Trophoblast cell (in vitro differentiated cells and primary cell): ENCODE measurements at regions not wholly inside any gene's neighbourhood (a gene's known extent, or its start where the extent isn't known, plus 50 kb on each side); places are given as distances from the start of the nearest gene placed in this dataset.
A peak's percentile ranks its signal among the peaks of the same experiment; 100 is the strongest.

Experiments used
- DNase-seq, 2 donors: peaks; one replicate each; pipeline ENCODE4 v3.0.0-alpha.2; 2016
- H2AFZ ChIP-seq: 2 replicates; pipeline ENCODE4 v1.6.1; 2013; ENCODE audit warnings: low read length, moderate library complexity, mild to moderate bottlenecking; ENCODE audit not compliant: insufficient read depth, poor library complexity
- H2AK5ac ChIP-seq: 2 replicates; pipeline ENCODE4 v1.6.1; 2013; ENCODE audit warnings: mild to moderate bottlenecking, low read length
- H2BK120ac ChIP-seq: 2 replicates; pipeline ENCODE4 v1.6.1; 2013; ENCODE audit warnings: low read length, mild to moderate bottlenecking, moderate library complexity; ENCODE audit not compliant: insufficient read depth, poor library complexity
- H2BK12ac ChIP-seq: 2 replicates; pipeline ENCODE4 v1.6.1; 2013; ENCODE audit warnings: mild to moderate bottlenecking, low read length, moderate library complexity
- H2BK5ac ChIP-seq: 2 replicates; pipeline ENCODE4 v1.6.1; 2013; ENCODE audit warnings: low read length, low read depth, moderate library complexity, mild to moderate bottlenecking; ENCODE audit not compliant: poor library complexity
- H3K14ac ChIP-seq: 2 replicates; pipeline ENCODE4 v1.6.1; 2013; ENCODE audit warnings: mild to moderate bottlenecking, low read length
- H3K18ac ChIP-seq: 2 replicates; pipeline ENCODE4 v1.6.1; 2013; ENCODE audit warnings: mild to moderate bottlenecking, low read length
- H3K23ac ChIP-seq: 2 replicates; pipeline ENCODE4 v1.6.1; 2013; ENCODE audit warnings: low read length
- H3K27ac ChIP-seq: 2 replicates; pipeline ENCODE4 v1.5.1; 2013; ENCODE audit warnings: low read depth, mild to moderate bottlenecking, inconsistent platforms, low read length, moderate library complexity
- H3K27me3 ChIP-seq: 2 replicates; pipeline ENCODE4 v1.6.1; 2013; ENCODE audit warnings: inconsistent platforms, mild to moderate bottlenecking, low read length, moderate library complexity; ENCODE audit not compliant: insufficient read depth
- H3K36me3 ChIP-seq, 2 experiments: 1 replicate in 1 of 2; 2 replicates in 1 of 2; pipeline ENCODE4 v1.6.1; 2013; ENCODE audit warnings: low read length in 2 of 2, mild to moderate bottlenecking in 2 of 2, moderate library complexity in 1 of 2; ENCODE audit not compliant: insufficient read depth in 2 of 2, control insufficient read depth in 1 of 2
- H3K4ac ChIP-seq: 2 replicates; pipeline ENCODE4 v1.6.1; 2013; ENCODE audit warnings: low read depth, mild to moderate bottlenecking, low read length, moderate library complexity
- H3K4me1 ChIP-seq, 2 experiments: 1 replicate in 1 of 2; 2 replicates in 1 of 2; pipeline ENCODE4 v1.6.1; 2013; ENCODE audit warnings: low read length in 2 of 2, mild to moderate bottlenecking in 2 of 2, moderate library complexity in 1 of 2; ENCODE audit not compliant: insufficient read depth in 2 of 2, control insufficient read depth in 1 of 2
- H3K4me2 ChIP-seq: 2 replicates; pipeline ENCODE4 v1.6.1; 2013; ENCODE audit warnings: inconsistent platforms, mild to moderate bottlenecking, low read length, moderate library complexity
- H3K4me3 ChIP-seq: 2 replicates; pipeline ENCODE4 v1.5.1; 2013; ENCODE audit warnings: mild to moderate bottlenecking, low read depth, low read length, inconsistent platforms
- H3K79me1 ChIP-seq: one replicate; pipeline ENCODE4 v1.6.1; 2013; ENCODE audit warnings: low read length
- H3K79me2 ChIP-seq: 2 replicates; pipeline ENCODE4 v1.6.1; 2013; ENCODE audit warnings: low read length, mild to moderate bottlenecking; ENCODE audit not compliant: control insufficient read depth, insufficient read depth, poor library complexity
- H3K9ac ChIP-seq: 2 replicates; pipeline ENCODE4 v1.6.1; 2013; ENCODE audit warnings: mild to moderate bottlenecking, low read length
- H3K9me3 ChIP-seq: 2 replicates; pipeline ENCODE4 v1.6.1; 2013; ENCODE audit warnings: low read depth, mild to moderate bottlenecking, control low read depth, inconsistent platforms, low read length; ENCODE audit not compliant: insufficient read depth
- H4K12ac ChIP-seq: 2 replicates; pipeline ENCODE4 v1.6.1; 2013; ENCODE audit warnings: low read depth, mild to moderate bottlenecking, low read length, moderate library complexity
- H4K8ac ChIP-seq: 2 replicates; pipeline ENCODE4 v1.6.1; 2013; ENCODE audit warnings: low read depth, mild to moderate bottlenecking, low read length, moderate library complexity
- H4K91ac ChIP-seq: one replicate; pipeline ENCODE4 v1.6.1; 2013; ENCODE audit warnings: low read depth, mild to moderate bottlenecking, low read length, moderate library complexity
- WGBS: extraction: QIAGEN DNeasy Blood & Tissue Kit; methylation state at CpG from one replicate; pipeline ENCODE4 v1.1.7; 2013; ENCODE audit warnings: missing lambda C conversion rate; ENCODE audit not compliant: insufficient read length, insufficient coverage; ENCODE audit errors: extremely low coverage; 5-methylcytosine and 5-hydroxymethylcytosine counted together

DNA sequence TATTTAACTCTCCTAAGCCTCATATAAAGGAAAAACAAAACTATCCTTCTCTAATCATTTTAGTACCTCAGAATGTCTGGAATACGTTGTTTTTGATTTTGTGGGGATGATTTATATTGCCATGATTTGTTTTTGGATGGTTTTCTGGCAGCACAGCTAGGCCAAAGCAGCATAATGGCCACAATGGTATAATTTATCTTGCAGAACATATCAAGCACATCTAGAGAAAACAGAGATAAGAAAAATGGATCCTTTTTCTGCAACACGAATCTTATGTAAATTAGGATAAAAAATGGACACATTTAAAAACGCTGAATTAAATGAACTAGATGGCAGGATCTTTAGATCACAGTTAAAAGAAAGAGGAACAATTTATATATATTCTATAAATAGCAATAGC lies 269.9 kb upstream of the FAT4 start:
- Histone ChIP-seq H3K4me1 (peaks cover 2 to 4% of the 10 kb centered on the region in 2 experiments), H3K36me3 (no peaks in the 10 kb centered on the region), H2AK5ac (no peak overlapping the region), H3K14ac (no peak overlapping the region), H3K4ac (no peak overlapping the region), H2BK120ac (no peak overlapping the region), H3K27me3 (no peaks in the 10 kb centered on the region), H3K9ac (no peak overlapping the region), H3K23ac (no peak overlapping the region), H3K4me2 (no peak overlapping the region), H3K18ac (no peak overlapping the region), H3K79me2 (no peaks in the 10 kb centered on the region), H2BK12ac (no peak overlapping the region), H4K8ac (no peak overlapping the region), H4K91ac (no peak overlapping the region), H3K4me3 (no peak overlapping the region), H4K12ac (no peak overlapping the region), H2AFZ (no peak overlapping the region), H3K9me3 (no peaks in the 10 kb centered on the region), H3K27ac (no peak overlapping the region), H3K79me1 (peaks cover 5% of the 10 kb centered on the region), H2BK5ac (no peak overlapping the region)
- WGBS: no CpG with 5 or more reads among the region's 3 CpGs
- DNase-seq: no peak

DNA sequence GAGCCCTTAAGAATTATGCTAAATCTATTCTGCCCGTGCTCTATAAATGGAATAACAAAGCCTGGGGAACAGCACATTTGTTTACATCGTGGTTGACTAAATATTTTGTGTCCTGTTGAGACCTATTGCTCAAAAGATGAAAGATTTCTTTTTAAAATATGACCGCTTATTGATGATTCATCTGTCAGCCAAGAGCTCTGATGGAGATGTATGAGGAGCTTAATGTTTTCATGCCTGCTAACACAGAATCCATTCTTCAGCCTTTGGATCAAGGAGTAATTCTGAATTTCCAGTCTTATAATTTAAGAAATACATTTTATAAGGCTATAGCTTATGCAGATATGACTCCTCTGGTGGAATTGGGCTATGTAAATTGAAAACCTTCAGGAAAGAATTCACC lies 271.3 kb upstream of the FAT4 start:
- Histone ChIP-seq H3K27me3 (no peaks in the 10 kb centered on the region), H2BK5ac (no peak overlapping the region), H3K79me2 (no peaks in the 10 kb centered on the region), H4K91ac (no peak overlapping the region), H3K36me3 (no peaks in the 10 kb centered on the region), H4K8ac (no peak overlapping the region), H2AFZ (no peak overlapping the region), H4K12ac (no peak overlapping the region), H3K18ac (no peak overlapping the region), H3K23ac (no peak overlapping the region), H3K4ac (no peak overlapping the region), H2BK12ac (no peak overlapping the region), H2AK5ac (no peak overlapping the region), H3K14ac (no peak overlapping the region), H2BK120ac (no peak overlapping the region), H3K79me1 (peaks cover 5% of the 10 kb centered on the region), H3K9ac (no peak overlapping the region), H3K4me2 (no peak overlapping the region), H3K9me3 (no peaks in the 10 kb centered on the region), H3K4me3 (no peak overlapping the region), H3K4me1 (peaks cover 4% of the 10 kb centered on the region in 2 experiments), H3K27ac (no peak overlapping the region)
- no peak for DNase-seq
- no CpG with 5 or more reads among the region's 3 CpGs for WGBS

- Histone ChIP-seq H3K36me3 (no peaks in the 10 kb centered on the region), H3K9ac (no peak overlapping the region), H3K4ac (no peak overlapping the region), H2AK5ac (no peak overlapping the region), H4K12ac (no peak overlapping the region), H4K91ac (no peak overlapping the region), H3K4me3 (no peak overlapping the region), H3K9me3 (no peaks in the 10 kb centered on the region), H2AFZ (no peak overlapping the region), H3K4me1 (peaks cover 4% of the 10 kb centered on the region in 2 experiments), H2BK120ac (no peak overlapping the region), H3K79me1 (peaks cover 5% of the 10 kb centered on the region), H3K18ac (no peak overlapping the region), H3K14ac (no peak overlapping the region), H3K4me2 (no peak overlapping the region), H2BK12ac (no peak overlapping the region), H3K79me2 (no peaks in the 10 kb centered on the region), H3K27ac (no peak overlapping the region), H3K27me3 (no peaks in the 10 kb centered on the region), H2BK5ac (no peak overlapping the region), H3K23ac (no peak overlapping the region), H4K8ac (no peak overlapping the region)
- no peak for DNase-seq
- WGBS: no CpG with 5 or more reads among the region's 3 CpGs
Measured at GRCh38 chr4:125042041-125042440, 272.7 kb upstream of the FAT4 start.

- no peak overlapping the region for H2BK120ac ChIP-seq
- no peak overlapping the region for H2BK5ac ChIP-seq
- H3K14ac ChIP-seq: no peak overlapping the region
- no peaks in the 10 kb centered on the region for H3K36me3 ChIP-seq
- no peak overlapping the region for H3K23ac ChIP-seq
- H3K4ac ChIP-seq: no peak overlapping the region
- no peak overlapping the region for H4K12ac ChIP-seq
- peaks cover 4% of the 10 kb centered on the region in 2 experiments for H3K4me1 ChIP-seq
- DNase-seq: peak; percentile 19 to 80
- no peak overlapping the region for H4K8ac ChIP-seq
- no peak overlapping the region for H4K91ac ChIP-seq
- no peak overlapping the region for H3K18ac ChIP-seq
- WGBS: no CpG with 5 or more reads among the region's 3 CpGs
- no peaks in the 10 kb centered on the region for H3K79me2 ChIP-seq
- no peak overlapping the region for H3K4me2 ChIP-seq
- peaks cover 5% of the 10 kb centered on the region for H3K79me1 ChIP-seq
- H3K9me3 ChIP-seq: no peaks in the 10 kb centered on the region
- no peak overlapping the region for H2BK12ac ChIP-seq
- H3K27me3 ChIP-seq: no peaks in the 10 kb centered on the region
- H3K27ac ChIP-seq: no peak overlapping the region
- H2AFZ ChIP-seq: no peak overlapping the region
- H3K4me3 ChIP-seq: no peak overlapping the region
- H3K9ac ChIP-seq: no peak overlapping the region
- no peak overlapping the region for H2AK5ac ChIP-seq
Measured at GRCh38 chr4:125041372-125041930, 273.3 kb upstream of the FAT4 start.
